ENCODE measurements at regions not wholly inside any gene's neighbourhood (a gene's known extent, or its start where the extent isn't known, plus 50 kb on each side); places are given as distances from the start of the nearest gene placed in this dataset.
"Not testable (repeated sequence)": the region's sequence is repeated elsewhere in the genome, so short reads cannot be mapped to it uniquely, and the experiment has no call there.

DNA sequence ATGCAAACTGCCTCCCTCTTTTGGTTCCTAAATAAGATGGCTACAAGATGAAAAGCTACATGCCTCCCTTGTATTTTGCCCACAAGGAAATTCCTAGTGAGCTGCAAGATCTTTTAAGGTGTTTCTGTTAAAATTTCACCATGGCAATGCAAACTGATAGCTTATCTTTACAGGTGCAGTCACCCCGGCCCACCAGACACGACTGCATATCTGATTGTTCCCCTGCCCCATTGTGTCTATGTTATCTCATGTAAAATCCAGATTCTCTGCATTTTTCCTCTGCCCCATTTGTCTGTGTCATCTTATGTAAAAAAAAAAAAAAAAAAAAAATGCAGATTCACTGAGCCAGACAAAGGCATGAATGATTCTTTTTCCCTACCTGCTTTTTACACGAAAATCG lies 261.5 kb upstream of the DIO3 start:
- TF ChIP-seq, protein P1, sequence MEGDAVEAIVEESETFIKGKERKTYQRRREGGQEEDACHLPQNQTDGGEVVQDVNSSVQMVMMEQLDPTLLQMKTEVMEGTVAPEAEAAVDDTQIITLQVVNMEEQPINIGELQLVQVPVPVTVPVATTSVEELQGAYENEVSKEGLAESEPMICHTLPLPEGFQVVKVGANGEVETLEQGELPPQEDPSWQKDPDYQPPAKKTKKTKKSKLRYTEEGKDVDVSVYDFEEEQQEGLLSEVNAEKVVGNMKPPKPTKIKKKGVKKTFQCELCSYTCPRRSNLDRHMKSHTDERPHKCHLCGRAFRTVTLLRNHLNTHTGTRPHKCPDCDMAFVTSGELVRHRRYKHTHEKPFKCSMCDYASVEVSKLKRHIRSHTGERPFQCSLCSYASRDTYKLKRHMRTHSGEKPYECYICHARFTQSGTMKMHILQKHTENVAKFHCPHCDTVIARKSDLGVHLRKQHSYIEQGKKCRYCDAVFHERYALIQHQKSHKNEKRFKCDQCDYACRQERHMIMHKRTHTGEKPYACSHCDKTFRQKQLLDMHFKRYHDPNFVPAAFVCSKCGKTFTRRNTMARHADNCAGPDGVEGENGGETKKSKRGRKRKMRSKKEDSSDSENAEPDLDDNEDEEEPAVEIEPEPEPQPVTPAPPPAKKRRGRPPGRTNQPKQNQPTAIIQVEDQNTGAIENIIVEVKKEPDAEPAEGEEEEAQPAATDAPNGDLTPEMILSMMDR (IDR thresholded peaks at IDR 0.05), result not testable (repeated sequence)
- not testable (repeated sequence) for TF ChIP-seq IRF3 (IDR thresholded peaks at IDR 0.05; ENCODE audit: low read depth, low read length); YY1 (IDR thresholded peaks at IDR 0.05; ENCODE audit: low read depth); MXI1 (IDR thresholded peaks at IDR 0.05; ENCODE audit: low read depth, low read length); TEAD4 (IDR thresholded peaks at IDR 0.05; ENCODE audit: borderline replicate concordance, insufficient read depth); RAD21 (IDR thresholded peaks at IDR 0.05; ENCODE audit: low read length); POLR2AphosphoS5 (IDR thresholded peaks at IDR 0.05; ENCODE audit: low read depth, low read length); EZH2phosphoT487 (IDR thresholded peaks at IDR 0.05; ENCODE audit: borderline replicate concordance, low read depth); EP300 (IDR thresholded peaks at IDR 0.05; ENCODE audit: borderline replicate concordance in 1 of 2, low read depth in 1 of 2, low read length in 1 of 2); FOSL2 (IDR thresholded peaks at IDR 0.05; ENCODE audit: borderline replicate concordance, low read depth)

Measured in SK-N-SH (cell line).